SK-N-SH (cell line): ENCODE measurements at regions not wholly inside any gene's neighbourhood (a gene's known extent, or its start where the extent isn't known, plus 50 kb on each side); places are given as distances from the start of the nearest gene placed in this dataset.

ENCODE experiments used
- CTCF ChIA-PET: fragments of 300-600, 350-600 bp; formaldehyde crosslinking; extraction: SDS; loops from one replicate; lab custom pipeline; 2021; lab: Yijun Ruan, JAX
- POLR2A ChIA-PET: fragments of 350-600 bp; sonication (Branson Sonifier 250); formaldehyde crosslinking; extraction: SDS; loops from one replicate; lab custom pipeline; 2020; ENCODE audit warnings: antibody characterized with exemption, inconsistent platforms; lab: Yijun Ruan, JAX
- DNase-seq: peaks from one replicate; pipeline ENCODE4 v3.0.0; 2012
- H2AFZ ChIP-seq: fragments of 200-600 bp; sonication (generic); 2 replicates; pipeline ENCODE4 v1.8.1; 2016; ENCODE audit warnings: antibody characterized with exemption, mild to moderate bottlenecking, low read depth
- H3F3A ChIP-seq: fragments of 200-600 bp; sonication (generic); replicated peaks from 2 replicates; pipeline ENCODE3; 2016; ENCODE audit warnings: antibody characterized with exemption, mild to moderate bottlenecking; ENCODE audit not compliant: insufficient read depth
- H3K27ac ChIP-seq, 2 experiments: fragments of 200-500 bp in 1 of 2; fragments of 200-600 bp in 1 of 2; sonication (Bioruptor generic) in 1 of 2; sonication (generic), shearing (Covaris generic) in 1 of 2; 2 replicates each; pipeline versions ENCODE4 v1.5.1 to v1.6.1; 2014 to 2016; ENCODE audit warnings: low read depth in 2 of 2, inconsistent platforms in 1 of 2, low read length in 1 of 2, mild to moderate bottlenecking in 1 of 2, mixed read lengths in 1 of 2
- H3K27me3 ChIP-seq: fragments of 200-600 bp; sonication (generic), shearing (Covaris generic); 2 replicates; pipeline ENCODE4 v1.6.1; 2016; ENCODE audit warnings: mixed run types; ENCODE audit not compliant: insufficient read depth
- H3K36me3 ChIP-seq, 2 experiments: fragments of 200-500 bp in 1 of 2; fragments of 200-600 bp in 1 of 2; sonication (Bioruptor generic) in 1 of 2; sonication (generic) in 1 of 2; replicated peaks in 1 of 2; 2 replicates each; pipeline versions ENCODE3 to v1.5.1; 2014 to 2016; ENCODE audit warnings: low read length in 1 of 2, mild to moderate bottlenecking in 1 of 2; ENCODE audit not compliant: insufficient read depth in 2 of 2, control insufficient read depth in 1 of 2
- H3K4me1 ChIP-seq, 2 experiments: fragments of 200-500 bp in 1 of 2; fragments of 200-600 bp in 1 of 2; sonication (Bioruptor generic) in 1 of 2; sonication (generic), shearing (Covaris generic) in 1 of 2; 2 replicates each; pipeline versions ENCODE4 v1.5.1 to v1.6.1; 2014 to 2016; ENCODE audit warnings: low read depth in 1 of 2, low read length in 1 of 2, mixed run types in 1 of 2; ENCODE audit not compliant: insufficient read depth in 2 of 2, control insufficient read depth in 1 of 2
- H3K4me2 ChIP-seq: fragments of 200-600 bp; sonication (generic), shearing (Covaris generic); 2 replicates; pipeline ENCODE4 v1.6.1; 2017; ENCODE audit warnings: mixed run types
- H3K4me3 ChIP-seq, 2 experiments: fragments of 200-500 bp in 1 of 2; fragments of 200-600 bp in 1 of 2; sonication (Bioruptor generic) in 1 of 2; sonication (generic), shearing (Covaris generic) in 1 of 2; 2 replicates each; pipeline versions ENCODE4 v1.5.1 to v1.8.1; 2014 to 2016; ENCODE audit warnings: low read depth in 2 of 2, inconsistent platforms in 1 of 2, low read length in 1 of 2, mild to moderate bottlenecking in 1 of 2, mixed read lengths in 1 of 2, moderate library complexity in 1 of 2
- H3K79me2 ChIP-seq: fragments of 200-600 bp; sonication (generic); 2 replicates; pipeline ENCODE4 v1.8.1; 2017; ENCODE audit warnings: mild to moderate bottlenecking; ENCODE audit not compliant: insufficient read depth
- H3K9ac ChIP-seq: fragments of 200-600 bp; sonication (generic); 2 replicates; pipeline ENCODE4 v1.6.1; 2017; ENCODE audit warnings: mixed run types
- H3K9me2 ChIP-seq: fragments of 200-600 bp; sonication (generic); 2 replicates; pipeline ENCODE4 v1.6.1; 2017; ENCODE audit warnings: mixed run types
- H3K9me3 ChIP-seq: fragments of 200-600 bp; sonication (generic); 2 replicates; pipeline ENCODE4 v1.6.1; 2017; ENCODE audit warnings: mixed run types, mild to moderate bottlenecking, moderate library complexity
- H4K20me1 ChIP-seq: fragments of 200-600 bp; sonication (generic); 2 replicates; pipeline ENCODE4 v1.6.1; 2017; ENCODE audit warnings: mild to moderate bottlenecking, mixed run types; ENCODE audit not compliant: insufficient read depth
- CHD2 ChIP-seq: fragments of 150-350 bp; IDR thresholded peaks from 2 replicates; pipeline ENCODE4 v1.6.1; 2018; ENCODE audit warnings: low read length; ENCODE audit not compliant: partially characterized antibody
- EZH2phosphoT487 ChIP-seq: fragments of 200-600 bp; sonication (generic); IDR thresholded peaks from 2 replicates; pipeline ENCODE4 v1.6.1; 2017; ENCODE audit warnings: low read depth, mixed run types, mild to moderate bottlenecking, antibody characterized with exemption, moderate library complexity, borderline replicate concordance
- FOXJ3 ChIP-seq: sonication (generic); formaldehyde crosslinking; IDR thresholded peaks from 2 replicates; pipeline ENCODE4 v1.5.1; 2020; ENCODE audit warnings: mild to moderate bottlenecking, missing genetic modification reagents
- MXI1 ChIP-seq: IDR thresholded peaks from 2 replicates; pipeline ENCODE4 v1.6.1; 2012; ENCODE audit warnings: mild to moderate bottlenecking, low read depth, low read length, improper control_type of control experiment
- NRF1 ChIP-seq: IDR thresholded peaks from 2 replicates; pipeline ENCODE4 v1.6.1; 2012; ENCODE audit warnings: low read depth, mild to moderate bottlenecking, low read length
- RCOR1 ChIP-seq: fragments of 150-350 bp; IDR thresholded peaks from 2 replicates; pipeline ENCODE4 v1.6.1; 2017; ENCODE audit warnings: antibody characterized with exemption, low read length
- SMC3 ChIP-seq: IDR thresholded peaks from 2 replicates; pipeline ENCODE4 v1.6.1; 2012; ENCODE audit warnings: low read depth, low read length, improper control_type of control experiment
- TAF1 ChIP-seq: IDR thresholded peaks from 2 replicates; pipeline ENCODE4 v1.6.1; 2012; ENCODE audit warnings: low read depth, mild to moderate bottlenecking, low read length, moderate library complexity, borderline replicate concordance
- TCF12 ChIP-seq: IDR thresholded peaks from 2 replicates; pipeline ENCODE4 v1.4.0; 2012
- YY1 ChIP-seq: IDR thresholded peaks from 2 replicates; pipeline ENCODE4 v1.4.0; 2012; ENCODE audit warnings: low read depth, mild to moderate bottlenecking
- TF ChIP-seq, protein P1 (sequence below): IDR thresholded peaks from 2 replicates; pipeline ENCODE4 v1.6.1; 2012; ENCODE audit warnings: mild to moderate bottlenecking, low read depth, low read length, moderate library complexity
- TF ChIP-seq, protein P2 (sequence below): fragments of 200-600 bp; sonication (generic); IDR thresholded peaks from 2 replicates; pipeline ENCODE4 v1.6.1; 2017; ENCODE audit warnings: antibody characterized with exemption, mild to moderate bottlenecking, moderate library complexity
- TF ChIP-seq, protein P3 (sequence below): IDR thresholded peaks from 2 replicates; pipeline ENCODE4 v1.4.0; 2012; ENCODE audit warnings: low read depth, borderline replicate concordance
- TF ChIP-seq, protein P4 (sequence below): fragments of 150-350 bp; IDR thresholded peaks from 2 replicates; pipeline ENCODE4 v1.6.1; 2017; ENCODE audit warnings: antibody characterized with exemption, low read length, low read depth, borderline replicate concordance
- TF ChIP-seq, protein P5 (sequence below): IDR thresholded peaks from 2 replicates; pipeline ENCODE4 v1.4.0; 2012; ENCODE audit warnings: low read depth, borderline replicate concordance
- TF ChIP-seq, protein P6 (sequence below): IDR thresholded peaks from 2 replicates; pipeline ENCODE4 v1.4.0; 2012; ENCODE audit warnings: low read depth
- TF ChIP-seq, protein P7 (sequence below): fragments of 150-350 bp; IDR thresholded peaks from 2 replicates; pipeline ENCODE4 v1.6.1; 2016; ENCODE audit warnings: mild to moderate bottlenecking, low read depth, low read length
- TF ChIP-seq, protein P8 (sequence below): IDR thresholded peaks from 2 replicates; pipeline ENCODE4; 2012

DNA sequence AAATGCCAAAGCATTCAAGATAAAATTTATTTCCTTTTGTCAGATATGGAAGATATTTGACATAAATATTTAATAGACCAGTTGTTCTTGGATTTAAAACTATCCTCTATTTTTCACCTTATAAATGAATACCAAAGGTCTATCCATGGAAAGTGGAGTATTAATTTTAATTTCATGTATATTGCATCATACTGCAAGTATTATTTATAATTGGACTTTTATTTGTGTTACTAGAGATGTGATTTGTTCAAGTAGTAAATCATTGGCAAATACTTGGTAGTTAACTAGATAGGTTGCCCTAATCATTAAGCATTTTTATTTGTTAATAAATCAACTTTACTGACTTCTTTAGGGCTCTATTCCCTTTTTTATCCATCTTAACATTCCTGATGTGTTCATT, 98.1 kb downstream of the CDC14C start:
- CTCF ChIA-PET = interaction anchor here (1.6 kb wide), 1 partner anchor 12 kb away, joined by 5 read pairs; no protein-coding TSS in a partner anchor

More for the DNA sequence above, 98.1 kb downstream of the CDC14C start:
- H3K9me2 ChIP-seq = no peaks in the 10 kb centered on the region
- H3K9me3 ChIP-seq = no peaks in the 10 kb centered on the region
- H3K27ac ChIP-seq = no peak overlapping the region
- H2AFZ ChIP-seq = no peak overlapping the region
- H3K4me3 ChIP-seq = no peak overlapping the region
- H3K4me1 ChIP-seq = no peaks in the 10 kb centered on the region
- no peaks in the 10 kb centered on the region for H3K27me3 ChIP-seq
- no peaks in the 10 kb centered on the region for H3K79me2 ChIP-seq
- H4K20me1 ChIP-seq = no peaks in the 10 kb centered on the region
- no peak overlapping the region for H3K4me2 ChIP-seq
- no peak for DNase-seq
- no peak overlapping the region for H3K9ac ChIP-seq
- H3F3A ChIP-seq = no peaks in the 10 kb centered on the region
- POLR2A ChIA-PET = no interaction called here
- no peaks in the 10 kb centered on the region for H3K36me3 ChIP-seq
- TF ChIP-seq, protein P1, sequence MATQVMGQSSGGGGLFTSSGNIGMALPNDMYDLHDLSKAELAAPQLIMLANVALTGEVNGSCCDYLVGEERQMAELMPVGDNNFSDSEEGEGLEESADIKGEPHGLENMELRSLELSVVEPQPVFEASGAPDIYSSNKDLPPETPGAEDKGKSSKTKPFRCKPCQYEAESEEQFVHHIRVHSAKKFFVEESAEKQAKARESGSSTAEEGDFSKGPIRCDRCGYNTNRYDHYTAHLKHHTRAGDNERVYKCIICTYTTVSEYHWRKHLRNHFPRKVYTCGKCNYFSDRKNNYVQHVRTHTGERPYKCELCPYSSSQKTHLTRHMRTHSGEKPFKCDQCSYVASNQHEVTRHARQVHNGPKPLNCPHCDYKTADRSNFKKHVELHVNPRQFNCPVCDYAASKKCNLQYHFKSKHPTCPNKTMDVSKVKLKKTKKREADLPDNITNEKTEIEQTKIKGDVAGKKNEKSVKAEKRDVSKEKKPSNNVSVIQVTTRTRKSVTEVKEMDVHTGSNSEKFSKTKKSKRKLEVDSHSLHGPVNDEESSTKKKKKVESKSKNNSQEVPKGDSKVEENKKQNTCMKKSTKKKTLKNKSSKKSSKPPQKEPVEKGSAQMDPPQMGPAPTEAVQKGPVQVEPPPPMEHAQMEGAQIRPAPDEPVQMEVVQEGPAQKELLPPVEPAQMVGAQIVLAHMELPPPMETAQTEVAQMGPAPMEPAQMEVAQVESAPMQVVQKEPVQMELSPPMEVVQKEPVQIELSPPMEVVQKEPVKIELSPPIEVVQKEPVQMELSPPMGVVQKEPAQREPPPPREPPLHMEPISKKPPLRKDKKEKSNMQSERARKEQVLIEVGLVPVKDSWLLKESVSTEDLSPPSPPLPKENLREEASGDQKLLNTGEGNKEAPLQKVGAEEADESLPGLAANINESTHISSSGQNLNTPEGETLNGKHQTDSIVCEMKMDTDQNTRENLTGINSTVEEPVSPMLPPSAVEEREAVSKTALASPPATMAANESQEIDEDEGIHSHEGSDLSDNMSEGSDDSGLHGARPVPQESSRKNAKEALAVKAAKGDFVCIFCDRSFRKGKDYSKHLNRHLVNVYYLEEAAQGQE = no peak
- TF ChIP-seq SMC3 (no peak), CHD2 (no peak), FOXJ3 (no peak), NRF1 (no peak), RCOR1 (no peak), TCF12 (no peak), EZH2phosphoT487 (no peak), YY1 (no peak), MXI1 (no peak), TAF1 (no peak)
- TF ChIP-seq, protein P2, sequence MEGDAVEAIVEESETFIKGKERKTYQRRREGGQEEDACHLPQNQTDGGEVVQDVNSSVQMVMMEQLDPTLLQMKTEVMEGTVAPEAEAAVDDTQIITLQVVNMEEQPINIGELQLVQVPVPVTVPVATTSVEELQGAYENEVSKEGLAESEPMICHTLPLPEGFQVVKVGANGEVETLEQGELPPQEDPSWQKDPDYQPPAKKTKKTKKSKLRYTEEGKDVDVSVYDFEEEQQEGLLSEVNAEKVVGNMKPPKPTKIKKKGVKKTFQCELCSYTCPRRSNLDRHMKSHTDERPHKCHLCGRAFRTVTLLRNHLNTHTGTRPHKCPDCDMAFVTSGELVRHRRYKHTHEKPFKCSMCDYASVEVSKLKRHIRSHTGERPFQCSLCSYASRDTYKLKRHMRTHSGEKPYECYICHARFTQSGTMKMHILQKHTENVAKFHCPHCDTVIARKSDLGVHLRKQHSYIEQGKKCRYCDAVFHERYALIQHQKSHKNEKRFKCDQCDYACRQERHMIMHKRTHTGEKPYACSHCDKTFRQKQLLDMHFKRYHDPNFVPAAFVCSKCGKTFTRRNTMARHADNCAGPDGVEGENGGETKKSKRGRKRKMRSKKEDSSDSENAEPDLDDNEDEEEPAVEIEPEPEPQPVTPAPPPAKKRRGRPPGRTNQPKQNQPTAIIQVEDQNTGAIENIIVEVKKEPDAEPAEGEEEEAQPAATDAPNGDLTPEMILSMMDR = no peak
- TF ChIP-seq, protein P3, sequence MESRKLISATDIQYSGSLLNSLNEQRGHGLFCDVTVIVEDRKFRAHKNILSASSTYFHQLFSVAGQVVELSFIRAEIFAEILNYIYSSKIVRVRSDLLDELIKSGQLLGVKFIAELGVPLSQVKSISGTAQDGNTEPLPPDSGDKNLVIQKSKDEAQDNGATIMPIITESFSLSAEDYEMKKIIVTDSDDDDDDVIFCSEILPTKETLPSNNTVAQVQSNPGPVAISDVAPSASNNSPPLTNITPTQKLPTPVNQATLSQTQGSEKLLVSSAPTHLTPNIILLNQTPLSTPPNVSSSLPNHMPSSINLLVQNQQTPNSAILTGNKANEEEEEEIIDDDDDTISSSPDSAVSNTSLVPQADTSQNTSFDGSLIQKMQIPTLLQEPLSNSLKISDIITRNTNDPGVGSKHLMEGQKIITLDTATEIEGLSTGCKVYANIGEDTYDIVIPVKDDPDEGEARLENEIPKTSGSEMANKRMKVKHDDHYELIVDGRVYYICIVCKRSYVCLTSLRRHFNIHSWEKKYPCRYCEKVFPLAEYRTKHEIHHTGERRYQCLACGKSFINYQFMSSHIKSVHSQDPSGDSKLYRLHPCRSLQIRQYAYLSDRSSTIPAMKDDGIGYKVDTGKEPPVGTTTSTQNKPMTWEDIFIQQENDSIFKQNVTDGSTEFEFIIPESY = no peak
- TF ChIP-seq, protein P4, sequence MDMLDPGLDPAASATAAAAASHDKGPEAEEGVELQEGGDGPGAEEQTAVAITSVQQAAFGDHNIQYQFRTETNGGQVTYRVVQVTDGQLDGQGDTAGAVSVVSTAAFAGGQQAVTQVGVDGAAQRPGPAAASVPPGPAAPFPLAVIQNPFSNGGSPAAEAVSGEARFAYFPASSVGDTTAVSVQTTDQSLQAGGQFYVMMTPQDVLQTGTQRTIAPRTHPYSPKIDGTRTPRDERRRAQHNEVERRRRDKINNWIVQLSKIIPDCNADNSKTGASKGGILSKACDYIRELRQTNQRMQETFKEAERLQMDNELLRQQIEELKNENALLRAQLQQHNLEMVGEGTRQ = no peak
- TF ChIP-seq, protein P5, sequence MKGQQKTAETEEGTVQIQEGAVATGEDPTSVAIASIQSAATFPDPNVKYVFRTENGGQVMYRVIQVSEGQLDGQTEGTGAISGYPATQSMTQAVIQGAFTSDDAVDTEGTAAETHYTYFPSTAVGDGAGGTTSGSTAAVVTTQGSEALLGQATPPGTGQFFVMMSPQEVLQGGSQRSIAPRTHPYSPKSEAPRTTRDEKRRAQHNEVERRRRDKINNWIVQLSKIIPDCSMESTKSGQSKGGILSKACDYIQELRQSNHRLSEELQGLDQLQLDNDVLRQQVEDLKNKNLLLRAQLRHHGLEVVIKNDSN = no peak
- TF ChIP-seq, protein P6, sequence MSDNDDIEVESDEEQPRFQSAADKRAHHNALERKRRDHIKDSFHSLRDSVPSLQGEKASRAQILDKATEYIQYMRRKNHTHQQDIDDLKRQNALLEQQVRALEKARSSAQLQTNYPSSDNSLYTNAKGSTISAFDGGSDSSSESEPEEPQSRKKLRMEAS = no peak
- TF ChIP-seq, protein P7, sequence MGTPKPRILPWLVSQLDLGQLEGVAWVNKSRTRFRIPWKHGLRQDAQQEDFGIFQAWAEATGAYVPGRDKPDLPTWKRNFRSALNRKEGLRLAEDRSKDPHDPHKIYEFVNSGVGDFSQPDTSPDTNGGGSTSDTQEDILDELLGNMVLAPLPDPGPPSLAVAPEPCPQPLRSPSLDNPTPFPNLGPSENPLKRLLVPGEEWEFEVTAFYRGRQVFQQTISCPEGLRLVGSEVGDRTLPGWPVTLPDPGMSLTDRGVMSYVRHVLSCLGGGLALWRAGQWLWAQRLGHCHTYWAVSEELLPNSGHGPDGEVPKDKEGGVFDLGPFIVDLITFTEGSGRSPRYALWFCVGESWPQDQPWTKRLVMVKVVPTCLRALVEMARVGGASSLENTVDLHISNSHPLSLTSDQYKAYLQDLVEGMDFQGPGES = no peak
- TF ChIP-seq, protein P8, sequence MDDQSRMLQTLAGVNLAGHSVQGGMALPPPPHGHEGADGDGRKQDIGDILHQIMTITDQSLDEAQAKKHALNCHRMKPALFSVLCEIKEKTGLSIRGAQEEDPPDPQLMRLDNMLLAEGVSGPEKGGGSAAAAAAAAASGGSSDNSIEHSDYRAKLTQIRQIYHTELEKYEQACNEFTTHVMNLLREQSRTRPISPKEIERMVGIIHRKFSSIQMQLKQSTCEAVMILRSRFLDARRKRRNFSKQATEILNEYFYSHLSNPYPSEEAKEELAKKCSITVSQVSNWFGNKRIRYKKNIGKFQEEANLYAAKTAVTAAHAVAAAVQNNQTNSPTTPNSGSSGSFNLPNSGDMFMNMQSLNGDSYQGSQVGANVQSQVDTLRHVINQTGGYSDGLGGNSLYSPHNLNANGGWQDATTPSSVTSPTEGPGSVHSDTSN = no peak
